Neural progenitor cell (in vitro differentiated cells): ENCODE measurements at regions not wholly inside any gene's neighbourhood (a gene's known extent, or its start where the extent isn't known, plus 50 kb on each side); places are given as distances from the start of the nearest gene placed in this dataset.

Source experiments
- CTCF ChIP-seq: fragments of 200-600 bp; sonication (generic); IDR thresholded peaks from 2 replicates; pipeline ENCODE4 v1.5.1; 2017; ENCODE audit warnings: antibody characterized with exemption, mild to moderate bottlenecking
- EZH2 ChIP-seq: fragments of 200-600 bp; sonication (generic); IDR thresholded peaks from 2 replicates; pipeline ENCODE4 v1.6.1; 2017; ENCODE audit warnings: antibody characterized with exemption, mild to moderate bottlenecking, moderate library complexity
- EZH2phosphoT487 ChIP-seq: fragments of 200-600 bp; sonication (generic); IDR thresholded peaks from 2 replicates; pipeline ENCODE4 v1.6.1; 2017; ENCODE audit warnings: antibody characterized with exemption

DNA sequence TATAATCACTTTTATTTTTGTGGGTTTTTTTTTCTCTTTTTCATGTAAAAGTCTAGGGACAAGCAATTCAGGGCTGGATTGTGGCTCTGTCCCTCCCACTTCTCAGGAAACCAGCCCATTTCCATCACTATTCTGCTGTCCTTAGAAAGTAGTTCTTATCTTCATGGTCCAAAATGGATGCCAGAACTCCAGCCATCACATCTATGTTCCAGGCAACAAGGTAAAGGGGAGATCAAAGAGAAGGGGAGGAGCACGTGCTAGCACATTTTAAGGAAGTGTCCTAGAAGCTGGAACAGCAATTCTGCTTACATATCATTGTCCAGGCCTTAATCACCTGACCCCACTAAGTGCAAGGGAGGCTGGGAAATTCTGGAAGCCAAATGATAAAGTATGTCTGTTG lies 181.1 kb upstream of the C2CD4B start:
- TF ChIP-seq CTCF (no peak), EZH2 (no peak), EZH2phosphoT487 (no peak)
